GM23338 (cell line): ENCODE measurements at regions not wholly inside any gene's neighbourhood (a gene's known extent, or its start where the extent isn't known, plus 50 kb on each side); places are given as distances from the start of the nearest gene placed in this dataset.

Source experiments
- ATAC-seq: fragments of 200-7000 bp; cut with Tn5 transposase; 3 replicates; pipeline ENCODE4 v1.9.1; 2020
- DNase-seq: peaks from one replicate; pipeline ENCODE4 v3.0.0-alpha.2; 2015; ENCODE audit warnings: low spot score
- H2AFZ ChIP-seq: fragments of 200-600 bp; sonication (generic); 2 replicates; pipeline ENCODE4 v1.8.0; 2016; ENCODE audit warnings: antibody characterized with exemption, mild to moderate bottlenecking, moderate library complexity
- H3F3A ChIP-seq: fragments of 200-600 bp; sonication (generic); replicated peaks from 2 replicates; pipeline ENCODE4 v1.8.0; 2017; ENCODE audit warnings: antibody characterized with exemption, mixed run types, low read depth
- H3K27ac ChIP-seq: fragments of 200-600 bp; sonication (generic); 2 replicates; pipeline ENCODE4 v1.6.1; 2016; ENCODE audit warnings: low read depth
- H3K27me3 ChIP-seq: fragments of 200-600 bp; sonication (generic); 2 replicates; pipeline ENCODE4 v1.8.0; 2016; ENCODE audit warnings: mild to moderate bottlenecking, mixed run types, moderate library complexity; ENCODE audit not compliant: insufficient read depth
- H3K36me3 ChIP-seq: fragments of 200-600 bp; sonication (generic); 2 replicates; pipeline ENCODE4 v1.8.0; 2016; ENCODE audit warnings: mild to moderate bottlenecking; ENCODE audit not compliant: insufficient read depth
- H3K4me1 ChIP-seq: fragments of 200-600 bp; sonication (generic); 2 replicates; pipeline ENCODE4 v1.8.0; 2016; ENCODE audit warnings: mild to moderate bottlenecking, moderate library complexity; ENCODE audit not compliant: insufficient read depth
- H3K4me2 ChIP-seq: fragments of 200-600 bp; sonication (generic); 2 replicates; pipeline ENCODE4 v1.7.1; 2017; ENCODE audit warnings: mixed run types
- H3K4me3 ChIP-seq: fragments of 200-600 bp; sonication (generic); 2 replicates; pipeline ENCODE4 v1.6.1; 2016; ENCODE audit warnings: mixed run types
- H3K79me2 ChIP-seq: fragments of 200-600 bp; sonication (generic); replicated peaks from 2 replicates; pipeline ENCODE4 v1.8.0; 2017; ENCODE audit warnings: mild to moderate bottlenecking; ENCODE audit not compliant: insufficient read depth
- H3K9me2 ChIP-seq: fragments of 200-600 bp; sonication (generic); 2 replicates; pipeline ENCODE4 v1.8.0; 2017; ENCODE audit not compliant: insufficient read depth
- H4K20me1 ChIP-seq: fragments of 200-600 bp; sonication (generic); replicated peaks from 2 replicates; pipeline ENCODE4 v1.8.0; 2017; ENCODE audit warnings: mild to moderate bottlenecking; ENCODE audit not compliant: insufficient read depth
- H3K27ac Mint-ChIP-seq: 2 replicates; pipeline ENCODE4 v1.8.0; 2020; ENCODE audit warnings: inconsistent platforms, mild to moderate bottlenecking, moderate library complexity, mixed read lengths
- H3K27me3 Mint-ChIP-seq: 3 replicates; pipeline ENCODE4 v1.8.0; 2022; ENCODE audit warnings: low read depth, mild to moderate bottlenecking, moderate library complexity, mixed read lengths, inconsistent platforms; ENCODE audit not compliant: insufficient read depth, poor library complexity
- H3K36me3 Mint-ChIP-seq: 3 replicates; pipeline ENCODE4 v1.8.0; 2021; ENCODE audit warnings: low read depth, mild to moderate bottlenecking, inconsistent platforms, moderate library complexity, mixed read lengths
- H3K4me1 Mint-ChIP-seq: 3 replicates; pipeline ENCODE4 v1.8.0; 2020; ENCODE audit warnings: mild to moderate bottlenecking, inconsistent platforms, mixed read lengths
- H3K4me3 Mint-ChIP-seq: 3 replicates; pipeline ENCODE4 v1.8.0; 2021; ENCODE audit warnings: moderate library complexity, mild to moderate bottlenecking, inconsistent platforms, mixed read lengths
- H3K9me3 Mint-ChIP-seq: 3 replicates; pipeline ENCODE4 v1.8.0; 2020; ENCODE audit warnings: moderate library complexity, mild to moderate bottlenecking, inconsistent platforms, mixed read lengths
- CTCF ChIP-seq, 2 experiments: fragments of 200-600 bp in 1 of 2; sonication (generic) in 1 of 2; conservative IDR thresholded peaks; 2 replicates each; pipeline versions ENCODE4 v1.5.1 to v1.6.1; 2016 to 2017; ENCODE audit warnings: antibody characterized with exemption in 2 of 2, low read depth in 2 of 2, mild to moderate bottlenecking in 2 of 2, moderate library complexity in 1 of 2
- ETS1 ChIP-seq: IDR thresholded peaks from 2 replicates; pipeline ENCODE4 v1.6.1; 2016; ENCODE audit warnings: antibody characterized with exemption
- EZH2 ChIP-seq: fragments of 200-600 bp; sonication (generic); IDR thresholded peaks from one replicate; pipeline ENCODE4 v1.8.0; 2017; ENCODE audit warnings: antibody characterized with exemption, mild to moderate bottlenecking, low read depth; ENCODE audit not compliant: unreplicated experiment
- EZH2phosphoT487 ChIP-seq: fragments of 200-600 bp; sonication (generic); IDR thresholded peaks from one replicate; pipeline ENCODE4 v1.8.1; 2018; ENCODE audit warnings: antibody characterized with exemption; ENCODE audit not compliant: unreplicated experiment
- JUNB ChIP-seq: IDR thresholded peaks from one replicate; pipeline ENCODE4 v1.6.1; 2016; ENCODE audit warnings: antibody characterized with exemption; ENCODE audit not compliant: unreplicated experiment
- NANOG ChIP-seq: IDR thresholded peaks from 2 replicates; pipeline ENCODE4 v1.6.1; 2016; ENCODE audit warnings: antibody characterized with exemption, borderline replicate concordance
- REST ChIP-seq: IDR thresholded peaks from one replicate; pipeline ENCODE4 v1.6.1; 2018; ENCODE audit warnings: antibody characterized with exemption; ENCODE audit not compliant: unreplicated experiment
- STAT1 ChIP-seq: IDR thresholded peaks from one replicate; pipeline ENCODE4 v1.6.1; 2016; ENCODE audit warnings: antibody characterized with exemption; ENCODE audit not compliant: unreplicated experiment
- ZNF114 ChIP-seq: fragments of 250-450 bp; sonication (Bioruptor Pico); IDR thresholded peaks from 2 replicates; pipeline ENCODE4 v1.5.0; 2020; ENCODE audit warnings: mild to moderate bottlenecking, moderate library complexity
- ZNF331 ChIP-seq: fragments of 250-450 bp; sonication (Bioruptor Pico); IDR thresholded peaks from 2 replicates; pipeline ENCODE4 v1.5.0; 2020; ENCODE audit warnings: low read depth, mild to moderate bottlenecking, moderate library complexity

DNA sequence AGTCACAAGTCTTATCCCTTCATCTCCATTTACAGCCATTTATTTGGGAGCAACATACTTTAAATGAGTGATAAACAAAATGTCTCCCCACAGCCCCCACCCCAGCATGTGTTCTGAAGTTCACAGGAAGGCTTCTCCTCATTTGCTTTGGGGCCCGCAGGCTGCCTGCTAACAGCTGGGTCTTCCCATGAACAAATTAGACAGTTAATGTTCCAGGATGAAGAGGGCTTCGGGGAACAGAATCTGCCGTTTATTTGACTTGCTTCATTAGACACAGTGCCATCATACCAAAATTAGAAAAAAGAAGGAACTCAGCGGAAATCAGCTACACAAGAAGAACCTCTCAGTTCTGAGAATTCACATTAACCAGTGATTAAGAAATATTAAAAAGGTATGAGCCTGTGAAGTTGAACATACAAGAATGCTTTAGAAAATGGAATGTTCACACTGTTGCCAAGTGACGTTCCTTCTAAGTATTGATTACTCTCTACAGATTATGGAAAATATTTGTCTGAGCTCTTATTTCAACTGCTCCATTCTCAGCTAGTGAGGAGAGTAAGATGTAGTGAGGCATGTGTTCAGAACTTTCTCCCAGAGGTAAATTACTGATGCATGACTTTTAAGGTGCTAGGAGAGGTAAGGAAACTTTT lies 107.5 kb upstream of the THBS1 start:
- H3K4me2 ChIP-seq: no peak overlapping the region
- H2AFZ ChIP-seq: no peak overlapping the region

DNA sequence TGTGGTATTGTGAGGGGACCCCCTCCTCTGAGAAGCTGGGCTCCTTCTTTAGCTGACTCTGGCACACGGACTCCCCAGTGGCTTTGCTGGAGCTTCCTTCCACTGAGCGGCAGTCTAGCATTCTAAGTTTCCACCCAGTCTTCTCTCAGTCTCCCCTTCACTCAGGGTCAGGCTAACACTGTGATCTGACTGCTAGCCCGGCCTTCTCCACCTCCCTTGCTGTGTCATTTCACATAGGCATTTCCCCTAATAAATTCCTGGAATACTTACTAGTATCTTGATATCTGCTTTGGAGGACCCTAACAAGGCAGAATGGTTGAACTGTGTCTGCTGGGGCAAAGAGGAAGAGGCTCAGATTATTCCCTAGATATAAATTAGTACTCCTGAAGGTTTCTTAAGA lies 106.2 kb upstream of the THBS1 start:
- H3K27ac Mint-ChIP-seq: no peak overlapping the region
- no peaks in the 10 kb centered on the region for H3F3A ChIP-seq
- DNase-seq (no peak), ATAC-seq (no peak)
- no peak overlapping the region for H3K4me3 ChIP-seq
- H3K4me3 Mint-ChIP-seq: no peak overlapping the region
- peaks cover 5% of the 10 kb centered on the region; the same call in 2 of the 3 replicates for H3K9me3 Mint-ChIP-seq
- no peaks in the 10 kb centered on the region for H4K20me1 ChIP-seq
- no peaks in the 10 kb centered on the region for H3K36me3 ChIP-seq
- no peak overlapping the region for H3K4me2 ChIP-seq
- no peaks in the 10 kb centered on the region for H3K79me2 ChIP-seq
- no peaks in the 10 kb centered on the region for H3K4me1 ChIP-seq
- H3K36me3 Mint-ChIP-seq: no peaks in the 10 kb centered on the region; the same call in 2 of the 3 replicates
- no peak overlapping the region for H3K27ac ChIP-seq
- no peak overlapping the region for H2AFZ ChIP-seq
- no peaks in the 10 kb centered on the region for H3K4me1 Mint-ChIP-seq
- H3K27me3 ChIP-seq: no peaks in the 10 kb centered on the region
- H3K9me2 ChIP-seq: peaks cover 6% of the 10 kb centered on the region; the same call in 1 of the 2 replicates
- H3K27me3 Mint-ChIP-seq: peaks cover 2% of the 10 kb centered on the region
- no peak for TF ChIP-seq NANOG
- no peak for TF ChIP-seq STAT1
- no peak for TF ChIP-seq JUNB
- no peak for TF ChIP-seq REST
- no peak for TF ChIP-seq ETS1
- no peak for TF ChIP-seq EZH2
- TF ChIP-seq CTCF (conservative IDR thresholded peaks at IDR 0.05; ENCODE audit: low read depth in 2 of 2): no peak
- no peak for TF ChIP-seq ZNF331

More for the DNA sequence above, 107.5 kb upstream of the THBS1 start:
- H3K4me1 Mint-ChIP-seq: no peaks in the 10 kb centered on the region
- DNase-seq (no peak), ATAC-seq (no peak)
- peaks cover 17% of the 10 kb centered on the region; the same call in 1 of the 2 replicates for H3K9me2 ChIP-seq
- H3K4me1 ChIP-seq: no peaks in the 10 kb centered on the region
- H3K4me3 Mint-ChIP-seq: no peak overlapping the region
- peaks cover 5% of the 10 kb centered on the region; the same call in 2 of the 3 replicates for H3K9me3 Mint-ChIP-seq
- no peak overlapping the region for H3K4me3 ChIP-seq
- H3K27me3 Mint-ChIP-seq: peaks cover 2% of the 10 kb centered on the region
- H3K27ac Mint-ChIP-seq: no peak overlapping the region
- TF ChIP-seq STAT1 (no peak), ZNF114 (CRISPR knock-in tag) (no peak), REST (no peak), EZH2phosphoT487 (no peak)
- H3K36me3 Mint-ChIP-seq: no peaks in the 10 kb centered on the region; the same call in 2 of the 3 replicates
- no peaks in the 10 kb centered on the region for H3K36me3 ChIP-seq
- H3K79me2 ChIP-seq: no peaks in the 10 kb centered on the region
- H3K27ac ChIP-seq: no peak overlapping the region
- H4K20me1 ChIP-seq: no peaks in the 10 kb centered on the region
- H3F3A ChIP-seq: no peaks in the 10 kb centered on the region
- H3K27me3 ChIP-seq: no peaks in the 10 kb centered on the region
